MM.1S (cell line): ENCODE measurements at regions not wholly inside any gene's neighbourhood (a gene's known extent, or its start where the extent isn't known, plus 50 kb on each side); places are given as distances from the start of the nearest gene placed in this dataset.

Experiments used
- DNase-seq: peaks from one replicate; pipeline ENCODE4 v3.0.0-alpha.2; 2015
- H2AFZ ChIP-seq: fragments of 300-600 bp; sonication (generic); 2 replicates; pipeline ENCODE4 v1.6.0; 2016; ENCODE audit warnings: antibody characterized with exemption, low read length
- H3F3A ChIP-seq: fragments of 300-600 bp; sonication (generic); 2 replicates; pipeline ENCODE4 v1.6.1; 2016; ENCODE audit warnings: mild to moderate bottlenecking, antibody characterized with exemption, low read length, moderate library complexity, mixed read lengths; ENCODE audit not compliant: insufficient read depth
- H3K27ac ChIP-seq: fragments of 300-600 bp; sonication (generic); 2 replicates; pipeline ENCODE4 v1.5.1; 2016; ENCODE audit warnings: mild to moderate bottlenecking, low read length
- H3K27me3 ChIP-seq: fragments of 300-600 bp; sonication (generic); replicated peaks from 2 replicates; pipeline ENCODE4 v1.6.0; 2016; ENCODE audit warnings: low read length; ENCODE audit not compliant: insufficient read depth
- H3K36me3 ChIP-seq: fragments of 300-600 bp; sonication (generic); replicated peaks from 2 replicates; pipeline ENCODE4 v1.6.1; 2016; ENCODE audit warnings: mild to moderate bottlenecking, low read length, mixed read lengths; ENCODE audit not compliant: insufficient read depth
- H3K4me1 ChIP-seq: fragments of 300-600 bp; sonication (generic); 2 replicates; pipeline ENCODE4 v1.6.1; 2016; ENCODE audit warnings: low read length, mixed read lengths
- H3K4me2 ChIP-seq: fragments of 300-600 bp; sonication (generic); 2 replicates; pipeline ENCODE4 v1.6.0; 2016; ENCODE audit warnings: low read depth, low read length
- H3K4me3 ChIP-seq: fragments of 300-600 bp; sonication (generic); 2 replicates; pipeline ENCODE4 v1.5.1; 2016; ENCODE audit warnings: low read length, mixed read lengths
- H3K79me2 ChIP-seq: fragments of 300-600 bp; sonication (generic); 2 replicates; pipeline ENCODE4 v1.6.1; 2016; ENCODE audit warnings: mixed run types, low read length, mixed read lengths
- H3K9ac ChIP-seq: fragments of 300-600 bp; sonication (generic); 2 replicates; pipeline ENCODE4 v1.6.1; 2016; ENCODE audit warnings: low read length, mixed read lengths
- H3K9me2 ChIP-seq: fragments of 300-600 bp; sonication (generic); replicated peaks from 2 replicates; pipeline ENCODE4 v1.6.1; 2016; ENCODE audit warnings: mild to moderate bottlenecking, low read length, mixed read lengths; ENCODE audit not compliant: insufficient read depth
- H3K9me3 ChIP-seq: fragments of 300-600 bp; sonication (generic); replicated peaks from 2 replicates; pipeline ENCODE4 v1.6.1; 2016; ENCODE audit warnings: mild to moderate bottlenecking, low read length, mixed read lengths; ENCODE audit not compliant: insufficient read depth
- H4K20me1 ChIP-seq: fragments of 300-600 bp; sonication (generic); 2 replicates; pipeline ENCODE4 v1.6.1; 2016; ENCODE audit warnings: mild to moderate bottlenecking, low read length, moderate library complexity, mixed read lengths; ENCODE audit not compliant: insufficient read depth
- CTCF ChIP-seq: fragments of 300-600 bp; sonication (generic); IDR thresholded peaks from 2 replicates; pipeline ENCODE4 v1.5.1; 2016; ENCODE audit warnings: antibody characterized with exemption, low read length, mixed read lengths
- EZH2 ChIP-seq: fragments of 300-600 bp; sonication (generic); optimal IDR thresholded peaks from 2 replicates; pipeline ENCODE3; 2017; ENCODE audit warnings: low read depth, mild to moderate bottlenecking, antibody characterized with exemption, low read length, mixed read lengths
- EZH2phosphoT487 ChIP-seq: fragments of 300-600 bp; sonication (generic); IDR thresholded peaks from 2 replicates; pipeline ENCODE4 v1.6.1; 2018; ENCODE audit warnings: antibody characterized with exemption, low read length

DNA sequence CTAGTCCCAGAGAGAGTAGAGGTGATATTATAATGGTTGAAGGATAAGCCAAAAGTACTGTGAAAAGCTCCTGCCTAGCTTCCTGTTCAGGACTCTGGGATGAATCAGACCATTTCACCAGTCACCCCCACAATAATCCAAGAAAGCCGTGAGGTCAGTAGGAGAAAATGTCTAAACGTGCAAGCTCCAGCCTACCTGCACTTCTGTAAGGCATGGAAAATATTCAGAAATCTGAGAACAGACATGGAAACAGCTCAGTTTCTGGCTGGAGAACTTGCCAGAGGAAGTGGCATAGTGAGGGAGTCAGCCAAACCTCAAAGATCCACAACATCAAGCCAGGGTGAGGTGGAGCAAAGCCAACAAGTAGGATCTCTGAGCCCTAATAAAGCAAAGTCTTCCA lies 58.2 kb downstream of the ELAPOR2 start:
- no peaks in the 10 kb centered on the region for H3K9me2 ChIP-seq
- H4K20me1 ChIP-seq, result no peaks in the 10 kb centered on the region
- H3K27me3 ChIP-seq, result no peaks in the 10 kb centered on the region
- H3K27ac ChIP-seq, result no peak overlapping the region
- H3F3A ChIP-seq, result no peaks in the 10 kb centered on the region
- H3K9me3 ChIP-seq, result no peaks in the 10 kb centered on the region
- no peak overlapping the region for H2AFZ ChIP-seq
- no peaks in the 10 kb centered on the region for H3K79me2 ChIP-seq
- no peak overlapping the region for H3K9ac ChIP-seq
- DNase-seq, result no peak
- H3K4me1 ChIP-seq, result no peaks in the 10 kb centered on the region
- TF ChIP-seq EZH2phosphoT487, result no peak
- no peak for TF ChIP-seq EZH2
- H3K4me3 ChIP-seq, result no peak overlapping the region
- no peaks in the 10 kb centered on the region for H3K36me3 ChIP-seq
- no peak overlapping the region for H3K4me2 ChIP-seq

DNA sequence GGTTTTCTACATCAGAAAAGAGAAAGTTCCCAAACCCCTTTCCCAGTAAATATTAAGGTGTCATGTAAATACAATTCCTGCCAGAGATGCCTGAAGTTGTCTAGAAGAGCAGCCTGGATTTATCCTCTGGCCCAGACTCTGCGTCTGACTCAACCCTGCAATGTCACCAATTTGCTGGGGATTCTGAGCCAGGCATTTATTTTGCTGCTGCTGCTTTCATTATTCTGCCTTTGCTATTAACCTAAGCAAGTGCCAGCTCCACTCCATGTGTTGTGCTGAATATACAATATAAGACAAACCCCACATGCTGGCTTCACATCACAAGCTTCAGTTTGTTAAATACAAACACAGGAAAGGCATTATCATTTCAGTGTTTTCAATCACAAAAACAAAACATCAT lies 59.1 kb downstream of the ELAPOR2 start:
- Histone ChIP-seq H3K27me3 (no peaks in the 10 kb centered on the region), H3K9me3 (no peaks in the 10 kb centered on the region), H3K9me2 (no peaks in the 10 kb centered on the region), H3K9ac (no peak overlapping the region), H3K36me3 (no peaks in the 10 kb centered on the region), H3K79me2 (no peaks in the 10 kb centered on the region), H3F3A (no peaks in the 10 kb centered on the region), H4K20me1 (no peaks in the 10 kb centered on the region), H3K27ac (no peak overlapping the region), H3K4me1 (no peaks in the 10 kb centered on the region), H3K4me2 (no peak overlapping the region), H3K4me3 (no peak overlapping the region), H2AFZ (no peak overlapping the region)
- TF ChIP-seq CTCF (no peak), EZH2 (no peak), EZH2phosphoT487 (no peak)
- no peak for DNase-seq

GRCh38 chr7:86999750-87000149 lies 59.7 kb downstream of the ELAPOR2 start:
- Histone ChIP-seq H2AFZ (no peak overlapping the region), H3F3A (no peaks in the 10 kb centered on the region), H3K9me2 (no peaks in the 10 kb centered on the region), H3K27ac (no peak overlapping the region), H3K4me2 (no peak overlapping the region), H3K27me3 (no peaks in the 10 kb centered on the region), H3K4me1 (no peaks in the 10 kb centered on the region), H3K79me2 (no peaks in the 10 kb centered on the region), H3K36me3 (no peaks in the 10 kb centered on the region), H3K9me3 (no peaks in the 10 kb centered on the region), H3K9ac (no peak overlapping the region), H3K4me3 (no peak overlapping the region), H4K20me1 (no peaks in the 10 kb centered on the region)
- no peak for DNase-seq
- TF ChIP-seq CTCF, result no peak
- no peak for TF ChIP-seq EZH2
- TF ChIP-seq EZH2phosphoT487, result no peak

- Histone ChIP-seq H3F3A (no peaks in the 10 kb centered on the region), H3K4me1 (no peaks in the 10 kb centered on the region), H4K20me1 (no peaks in the 10 kb centered on the region), H3K9me3 (no peaks in the 10 kb centered on the region), H3K4me3 (no peak overlapping the region), H2AFZ (no peak overlapping the region), H3K9ac (no peak overlapping the region), H3K79me2 (no peaks in the 10 kb centered on the region), H3K27ac (no peak overlapping the region), H3K4me2 (no peak overlapping the region), H3K9me2 (no peaks in the 10 kb centered on the region), H3K27me3 (no peaks in the 10 kb centered on the region), H3K36me3 (no peaks in the 10 kb centered on the region)
- TF ChIP-seq CTCF, result no peak
- TF ChIP-seq EZH2phosphoT487, result no peak
- TF ChIP-seq EZH2, result no peak
- no peak for DNase-seq
These were observed 63.6 kb downstream of the ELAPOR2 start for GRCh38 chr7:86995814-86996213.
